ENCODE measurements at regions not wholly inside any gene's neighbourhood (a gene's known extent, or its start where the extent isn't known, plus 50 kb on each side); places are given as distances from the start of the nearest gene placed in this dataset.

DNA sequence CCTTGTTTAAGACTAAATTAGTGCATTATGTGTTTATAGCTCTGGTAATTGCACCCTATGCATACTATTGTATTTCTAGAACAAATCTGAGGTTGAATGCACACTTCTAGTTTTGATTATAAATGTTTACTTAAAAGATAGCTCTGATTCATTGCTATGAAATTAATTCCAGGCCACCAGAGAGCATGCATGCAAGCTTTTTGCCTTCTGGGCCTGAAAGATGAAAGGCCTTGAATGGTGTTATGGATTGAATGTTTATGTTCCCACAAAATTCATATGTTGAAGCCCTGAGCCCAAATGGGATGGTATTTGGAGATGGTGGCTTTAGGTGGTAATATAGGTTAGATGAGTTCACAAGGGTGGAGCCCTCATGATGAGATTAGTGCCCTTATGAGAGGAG lies 695.0 kb upstream of the MAP3K7 start (continued):
- TF ChIP-seq, protein P1, sequence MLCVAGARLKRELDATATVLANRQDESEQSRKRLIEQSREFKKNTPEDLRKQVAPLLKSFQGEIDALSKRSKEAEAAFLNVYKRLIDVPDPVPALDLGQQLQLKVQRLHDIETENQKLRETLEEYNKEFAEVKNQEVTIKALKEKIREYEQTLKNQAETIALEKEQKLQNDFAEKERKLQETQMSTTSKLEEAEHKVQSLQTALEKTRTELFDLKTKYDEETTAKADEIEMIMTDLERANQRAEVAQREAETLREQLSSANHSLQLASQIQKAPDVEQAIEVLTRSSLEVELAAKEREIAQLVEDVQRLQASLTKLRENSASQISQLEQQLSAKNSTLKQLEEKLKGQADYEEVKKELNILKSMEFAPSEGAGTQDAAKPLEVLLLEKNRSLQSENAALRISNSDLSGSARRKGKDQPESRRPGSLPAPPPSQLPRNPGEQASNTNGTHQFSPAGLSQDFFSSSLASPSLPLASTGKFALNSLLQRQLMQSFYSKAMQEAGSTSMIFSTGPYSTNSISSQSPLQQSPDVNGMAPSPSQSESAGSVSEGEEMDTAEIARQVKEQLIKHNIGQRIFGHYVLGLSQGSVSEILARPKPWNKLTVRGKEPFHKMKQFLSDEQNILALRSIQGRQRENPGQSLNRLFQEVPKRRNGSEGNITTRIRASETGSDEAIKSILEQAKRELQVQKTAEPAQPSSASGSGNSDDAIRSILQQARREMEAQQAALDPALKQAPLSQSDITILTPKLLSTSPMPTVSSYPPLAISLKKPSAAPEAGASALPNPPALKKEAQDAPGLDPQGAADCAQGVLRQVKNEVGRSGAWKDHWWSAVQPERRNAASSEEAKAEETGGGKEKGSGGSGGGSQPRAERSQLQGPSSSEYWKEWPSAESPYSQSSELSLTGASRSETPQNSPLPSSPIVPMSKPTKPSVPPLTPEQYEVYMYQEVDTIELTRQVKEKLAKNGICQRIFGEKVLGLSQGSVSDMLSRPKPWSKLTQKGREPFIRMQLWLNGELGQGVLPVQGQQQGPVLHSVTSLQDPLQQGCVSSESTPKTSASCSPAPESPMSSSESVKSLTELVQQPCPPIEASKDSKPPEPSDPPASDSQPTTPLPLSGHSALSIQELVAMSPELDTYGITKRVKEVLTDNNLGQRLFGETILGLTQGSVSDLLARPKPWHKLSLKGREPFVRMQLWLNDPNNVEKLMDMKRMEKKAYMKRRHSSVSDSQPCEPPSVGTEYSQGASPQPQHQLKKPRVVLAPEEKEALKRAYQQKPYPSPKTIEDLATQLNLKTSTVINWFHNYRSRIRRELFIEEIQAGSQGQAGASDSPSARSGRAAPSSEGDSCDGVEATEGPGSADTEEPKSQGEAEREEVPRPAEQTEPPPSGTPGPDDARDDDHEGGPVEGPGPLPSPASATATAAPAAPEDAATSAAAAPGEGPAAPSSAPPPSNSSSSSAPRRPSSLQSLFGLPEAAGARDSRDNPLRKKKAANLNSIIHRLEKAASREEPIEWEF (IDR thresholded peaks at IDR 0.05; ENCODE audit: insufficient replicate concordance, low read depth, low read length): no peak

DNA sequence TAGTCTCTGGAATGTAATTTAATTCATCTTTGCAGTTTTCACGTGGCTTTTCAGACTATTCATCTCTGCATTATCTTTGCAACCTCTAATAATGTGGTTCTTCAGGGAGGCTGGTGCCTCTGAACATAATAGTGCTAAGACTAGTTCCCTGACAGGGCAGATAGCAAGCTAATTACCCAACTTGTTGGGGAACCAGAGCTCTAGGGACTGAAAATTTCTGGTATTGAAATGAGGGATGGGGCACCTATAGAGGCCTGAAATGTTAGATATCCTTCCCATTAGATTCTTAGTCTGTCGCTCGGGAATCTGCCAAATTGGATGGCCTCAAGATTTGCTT lies 693.6 kb upstream of the MAP3K7 start:
- H3K27ac ChIP-seq (ENCODE audit: control insufficient read depth, insufficient read depth): no peak overlapping the region
- no peaks in the 10 kb centered on the region for H3K27me3 ChIP-seq (replicated peaks in 1 of 2; ENCODE audit: control insufficient read depth in 2 of 2, insufficient read depth in 2 of 2, low read length in 1 of 2)
- ChIA-PET SMC1A (ENCODE audit: uncharacterized antibody, unreplicated experiment) (interaction anchor here (0.6 kb wide), 1 partner anchor 15 kb away, joined by 3 read pairs; no protein-coding TSS in a partner anchor), RAD21 (ENCODE audit: unreplicated experiment) (no interaction called here), POLR2A (no interaction called here), CTCF (interaction anchor here (2.2 kb wide), 1 partner anchor 198 kb away, joined by 5 read pairs; no protein-coding TSS in a partner anchor)
- no peaks in the 10 kb centered on the region for H4K20me1 ChIP-seq (ENCODE audit: control insufficient read depth, insufficient read depth)
- FAIRE-seq: no peak
- no peak for ATAC-seq
- no peak overlapping the region for H3K4me3 ChIP-seq
- WGBS (ENCODE audit: insufficient coverage, insufficient replicate concordance, low lambda C conversion rate, missing lambda C conversion rate): 11% methylated on average over 3 of the region's 3 CpGs
- no peak overlapping the region for H3K4me2 ChIP-seq (ENCODE audit: control insufficient read depth, insufficient read depth)
- DNase-seq (ENCODE audit: low read depth, low spot score): no peak
- in situ Hi-C loops (cut with MboI) (no loop called here), intact Hi-C loops (cut with micrococcal nuclease; ENCODE audit: unreplicated experiment) (no loop called here)
- no peak overlapping the region for H2AFZ ChIP-seq (ENCODE audit: control insufficient read depth, low read depth, low read length)
- H3K9ac ChIP-seq (ENCODE audit: control insufficient read depth, insufficient read depth, low read length): no peak overlapping the region
- no peaks in the 10 kb centered on the region for H3K9me3 ChIP-seq (replicated peaks; ENCODE audit: control insufficient read depth, insufficient read depth, low read length)
- H3K36me3 ChIP-seq (ENCODE audit: control insufficient read depth in 2 of 2, insufficient read depth in 2 of 2, low read length in 1 of 2): no peaks in the 10 kb centered on the region
- no peaks in the 10 kb centered on the region for H3K4me1 ChIP-seq (ENCODE audit: control insufficient read depth, insufficient read depth, low read length)
- BruUV-seq (replicated peaks): no TSS peak
- no peaks in the 10 kb centered on the region for H3K79me2 ChIP-seq (ENCODE audit: control insufficient read depth, insufficient read depth, low read length)
- no peak for TF ChIP-seq CBX5 (IDR thresholded peaks at IDR 0.05; ENCODE audit: low read depth)
- TF ChIP-seq, protein P2, sequence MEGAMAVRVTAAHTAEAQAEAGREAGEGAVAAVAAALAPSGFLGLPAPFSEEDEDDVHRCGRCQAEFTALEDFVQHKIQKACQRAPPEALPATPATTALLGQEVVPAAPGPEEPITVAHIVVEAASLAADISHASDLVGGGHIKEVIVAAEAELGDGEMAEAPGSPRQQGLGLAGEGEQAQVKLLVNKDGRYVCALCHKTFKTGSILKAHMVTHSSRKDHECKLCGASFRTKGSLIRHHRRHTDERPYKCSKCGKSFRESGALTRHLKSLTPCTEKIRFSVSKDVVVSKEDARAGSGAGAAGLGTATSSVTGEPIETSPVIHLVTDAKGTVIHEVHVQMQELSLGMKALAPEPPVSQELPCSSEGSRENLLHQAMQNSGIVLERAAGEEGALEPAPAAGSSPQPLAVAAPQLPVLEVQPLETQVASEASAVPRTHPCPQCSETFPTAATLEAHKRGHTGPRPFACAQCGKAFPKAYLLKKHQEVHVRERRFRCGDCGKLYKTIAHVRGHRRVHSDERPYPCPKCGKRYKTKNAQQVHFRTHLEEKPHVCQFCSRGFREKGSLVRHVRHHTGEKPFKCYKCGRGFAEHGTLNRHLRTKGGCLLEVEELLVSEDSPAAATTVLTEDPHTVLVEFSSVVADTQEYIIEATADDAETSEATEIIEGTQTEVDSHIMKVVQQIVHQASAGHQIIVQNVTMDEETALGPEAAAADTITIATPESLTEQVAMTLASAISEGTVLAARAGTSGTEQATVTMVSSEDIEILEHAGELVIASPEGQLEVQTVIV (IDR thresholded peaks at IDR 0.05; ENCODE audit: borderline replicate concordance, partially characterized antibody): no peak
- TF ChIP-seq, protein P3, sequence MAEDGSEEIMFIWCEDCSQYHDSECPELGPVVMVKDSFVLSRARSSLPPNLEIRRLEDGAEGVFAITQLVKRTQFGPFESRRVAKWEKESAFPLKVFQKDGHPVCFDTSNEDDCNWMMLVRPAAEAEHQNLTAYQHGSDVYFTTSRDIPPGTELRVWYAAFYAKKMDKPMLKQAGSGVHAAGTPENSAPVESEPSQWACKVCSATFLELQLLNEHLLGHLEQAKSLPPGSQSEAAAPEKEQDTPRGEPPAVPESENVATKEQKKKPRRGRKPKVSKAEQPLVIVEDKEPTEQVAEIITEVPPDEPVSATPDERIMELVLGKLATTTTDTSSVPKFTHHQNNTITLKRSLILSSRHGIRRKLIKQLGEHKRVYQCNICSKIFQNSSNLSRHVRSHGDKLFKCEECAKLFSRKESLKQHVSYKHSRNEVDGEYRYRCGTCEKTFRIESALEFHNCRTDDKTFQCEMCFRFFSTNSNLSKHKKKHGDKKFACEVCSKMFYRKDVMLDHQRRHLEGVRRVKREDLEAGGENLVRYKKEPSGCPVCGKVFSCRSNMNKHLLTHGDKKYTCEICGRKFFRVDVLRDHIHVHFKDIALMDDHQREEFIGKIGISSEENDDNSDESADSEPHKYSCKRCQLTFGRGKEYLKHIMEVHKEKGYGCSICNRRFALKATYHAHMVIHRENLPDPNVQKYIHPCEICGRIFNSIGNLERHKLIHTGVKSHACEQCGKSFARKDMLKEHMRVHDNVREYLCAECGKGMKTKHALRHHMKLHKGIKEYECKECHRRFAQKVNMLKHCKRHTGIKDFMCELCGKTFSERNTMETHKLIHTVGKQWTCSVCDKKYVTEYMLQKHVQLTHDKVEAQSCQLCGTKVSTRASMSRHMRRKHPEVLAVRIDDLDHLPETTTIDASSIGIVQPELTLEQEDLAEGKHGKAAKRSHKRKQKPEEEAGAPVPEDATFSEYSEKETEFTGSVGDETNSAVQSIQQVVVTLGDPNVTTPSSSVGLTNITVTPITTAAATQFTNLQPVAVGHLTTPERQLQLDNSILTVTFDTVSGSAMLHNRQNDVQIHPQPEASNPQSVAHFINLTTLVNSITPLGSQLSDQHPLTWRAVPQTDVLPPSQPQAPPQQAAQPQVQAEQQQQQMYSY (CRISPR knock-in tag; IDR thresholded peaks at IDR 0.05): no peak
- TF ChIP-seq EP300 (IDR thresholded peaks at IDR 0.05; ENCODE audit: borderline replicate concordance in 1 of 2, control insufficient read depth in 1 of 2, low read depth in 2 of 2, low read length in 2 of 2): no peak
- no peak for TF ChIP-seq KAT2A (conservative IDR thresholded peaks at IDR 0.05; ENCODE audit: control insufficient read depth, low read depth, low read length)
- TF ChIP-seq STAT3 (IDR thresholded peaks at IDR 0.05; ENCODE audit: low read depth, low read length): no peak
- TF ChIP-seq, protein P4, sequence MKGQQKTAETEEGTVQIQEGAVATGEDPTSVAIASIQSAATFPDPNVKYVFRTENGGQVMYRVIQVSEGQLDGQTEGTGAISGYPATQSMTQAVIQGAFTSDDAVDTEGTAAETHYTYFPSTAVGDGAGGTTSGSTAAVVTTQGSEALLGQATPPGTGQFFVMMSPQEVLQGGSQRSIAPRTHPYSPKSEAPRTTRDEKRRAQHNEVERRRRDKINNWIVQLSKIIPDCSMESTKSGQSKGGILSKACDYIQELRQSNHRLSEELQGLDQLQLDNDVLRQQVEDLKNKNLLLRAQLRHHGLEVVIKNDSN (IDR thresholded peaks at IDR 0.05; ENCODE audit: borderline replicate concordance, extremely low read length, insufficient read depth, low read depth, low read length): no peak
- no peak for TF ChIP-seq FOXK2 (IDR thresholded peaks at IDR 0.05)
- no peak for TF ChIP-seq POLR2AphosphoS2 (IDR thresholded peaks at IDR 0.05; ENCODE audit: low read depth, low read length)

All from GM12878 (cell line).